ENCODE measurements at regions not wholly inside any gene's neighbourhood (a gene's known extent, or its start where the extent isn't known, plus 50 kb on each side); places are given as distances from the start of the nearest gene placed in this dataset.

DNA sequence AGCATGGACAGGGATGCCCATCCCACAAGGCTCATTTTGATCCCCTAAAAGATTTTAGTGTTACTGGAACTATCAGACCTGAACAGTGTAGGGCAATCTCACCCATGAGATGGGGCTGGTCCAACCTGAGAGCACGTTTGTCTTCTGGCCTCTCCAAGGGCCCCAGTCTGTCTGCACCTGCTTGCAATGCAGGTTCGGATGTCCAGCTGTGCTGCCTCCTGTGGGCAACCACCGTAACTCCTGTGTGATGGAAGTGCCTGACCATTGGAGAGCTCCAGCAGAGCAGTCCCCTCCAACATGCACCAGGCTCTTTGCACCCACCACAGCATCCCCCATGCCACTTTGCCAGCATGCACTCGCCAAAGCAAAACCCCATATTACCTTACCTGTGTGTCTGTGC lies 290.1 kb upstream of the KCND2 start:
- intact Hi-C loops (cut with micrococcal nuclease) = no loop called here
- Histone ChIP-seq H3K23ac (ENCODE audit: low read depth, low read length) (no peak overlapping the region), H3K9me3 (ENCODE audit: control insufficient read depth, insufficient read depth, low read length) (no peaks in the 10 kb centered on the region), H3K9me1 (ENCODE audit: insufficient read depth, low read length) (no peaks in the 10 kb centered on the region), H3K36me3 (ENCODE audit: control insufficient read depth, insufficient read depth, low read length) (no peaks in the 10 kb centered on the region), H3K4ac (ENCODE audit: low read depth, low read length) (no peak overlapping the region), H2BK5ac (ENCODE audit: low read depth, low read length, poor library complexity, severe bottlenecking) (no peak overlapping the region), H3K27me3 (ENCODE audit: control insufficient read depth, insufficient read depth, low read length) (no peaks in the 10 kb centered on the region), H2BK20ac (ENCODE audit: low read depth, low read length) (no peak overlapping the region), H3K18ac (ENCODE audit: low read depth, low read length) (no peak overlapping the region), H3K9ac (ENCODE audit: low read depth, low read length) (no peak overlapping the region), H4K8ac (ENCODE audit: low read depth in 2 of 2, low read length in 2 of 2) (no peak overlapping the region), H4K91ac (ENCODE audit: insufficient read depth, low read depth, low read length) (no peak overlapping the region), H4K5ac (ENCODE audit: low read depth, low read length) (no peak overlapping the region), H2AK5ac (ENCODE audit: low read depth, low read length) (no peak overlapping the region), H3K79me1 (ENCODE audit: low read depth in 1 of 2, low read length in 2 of 2) (no peaks in the 10 kb centered on the region), H2AFZ (replicated peaks; ENCODE audit: low read length, poor library complexity) (no peak overlapping the region), H4K20me1 (ENCODE audit: insufficient read depth, low read length) (no peaks in the 10 kb centered on the region), H3K27ac (ENCODE audit: insufficient read depth, low read length) (no peak overlapping the region), H3K4me1 (ENCODE audit: control insufficient read depth, insufficient read depth, low read length) (no peaks in the 10 kb centered on the region), H3K4me3 (ENCODE audit: insufficient read depth, low read depth, low read length) (no peak overlapping the region), H2BK15ac (ENCODE audit: low read depth, low read length) (no peak overlapping the region), H2BK120ac (ENCODE audit: low read depth, low read length) (no peak overlapping the region), H3K56ac (ENCODE audit: extremely low read depth, insufficient read depth, low read length) (no peak overlapping the region), H3K4me2 (ENCODE audit: low read depth, low read length) (no peak overlapping the region), H2AK9ac (replicated peaks; ENCODE audit: low read depth, low read length, poor library complexity) (no peak overlapping the region), H3K14ac (replicated peaks; ENCODE audit: low read depth, low read length) (no peak overlapping the region)
- BruUV-seq (replicated peaks) = no TSS peak
- ATAC-seq (ENCODE audit: low read depth) (no peak), DNase-seq (no peak)
- WGBS, 2 experiments (ENCODE audit: extremely low coverage in 2 of 2, insufficient read length in 1 of 2) = 80% methylated on average over 1 of the region's 4 CpGs; no CpG with 5 or more reads in 1 of the 2 experiments
- ChIA-PET CTCF (no interaction called here), POLR2A (ENCODE audit: unreplicated experiment) (no interaction called here)
- dilution Hi-C loops (cut with HindIII; ENCODE audit: low sequenced_read_pairs, unreplicated experiment) = no loop called here
- TF ChIP-seq FOS (IDR thresholded peaks at IDR 0.05; ENCODE audit: low read depth, low read length) (no peak), CEBPB (IDR thresholded peaks at IDR 0.05; ENCODE audit: low read depth, low read length) (no peak), MAZ (IDR thresholded peaks at IDR 0.05; ENCODE audit: borderline replicate concordance, low read depth, low read length) (no peak), CHD1 (IDR thresholded peaks at IDR 0.05; ENCODE audit: low read depth, low read length) (no peak), POLR2A (IDR thresholded peaks at IDR 0.05; ENCODE audit: low read depth, low read length) (no peak), NFE2L2 (IDR thresholded peaks at IDR 0.05; ENCODE audit: low read depth, low read length) (no peak), MXI1 (IDR thresholded peaks at IDR 0.05; ENCODE audit: borderline replicate concordance, low read depth, low read length) (no peak), MAFK (IDR thresholded peaks at IDR 0.05; ENCODE audit: low read depth, low read length) (no peak), RFX5 (IDR thresholded peaks at IDR 0.05; ENCODE audit: low read depth, low read length) (no peak), RCOR1 (IDR thresholded peaks at IDR 0.05; ENCODE audit: insufficient replicate concordance, low read length) (no peak), RAD21 (IDR thresholded peaks at IDR 0.05; ENCODE audit: low read length) (no peak), SMC3 (IDR thresholded peaks at IDR 0.05; ENCODE audit: low read depth, low read length) (no peak), BHLHE40 (IDR thresholded peaks at IDR 0.05; ENCODE audit: low read depth, low read length) (no peak)
- TF ChIP-seq, protein P1, sequence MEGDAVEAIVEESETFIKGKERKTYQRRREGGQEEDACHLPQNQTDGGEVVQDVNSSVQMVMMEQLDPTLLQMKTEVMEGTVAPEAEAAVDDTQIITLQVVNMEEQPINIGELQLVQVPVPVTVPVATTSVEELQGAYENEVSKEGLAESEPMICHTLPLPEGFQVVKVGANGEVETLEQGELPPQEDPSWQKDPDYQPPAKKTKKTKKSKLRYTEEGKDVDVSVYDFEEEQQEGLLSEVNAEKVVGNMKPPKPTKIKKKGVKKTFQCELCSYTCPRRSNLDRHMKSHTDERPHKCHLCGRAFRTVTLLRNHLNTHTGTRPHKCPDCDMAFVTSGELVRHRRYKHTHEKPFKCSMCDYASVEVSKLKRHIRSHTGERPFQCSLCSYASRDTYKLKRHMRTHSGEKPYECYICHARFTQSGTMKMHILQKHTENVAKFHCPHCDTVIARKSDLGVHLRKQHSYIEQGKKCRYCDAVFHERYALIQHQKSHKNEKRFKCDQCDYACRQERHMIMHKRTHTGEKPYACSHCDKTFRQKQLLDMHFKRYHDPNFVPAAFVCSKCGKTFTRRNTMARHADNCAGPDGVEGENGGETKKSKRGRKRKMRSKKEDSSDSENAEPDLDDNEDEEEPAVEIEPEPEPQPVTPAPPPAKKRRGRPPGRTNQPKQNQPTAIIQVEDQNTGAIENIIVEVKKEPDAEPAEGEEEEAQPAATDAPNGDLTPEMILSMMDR (conservative IDR thresholded peaks at IDR 0.05; ENCODE audit: low read depth, low read length) = no peak
- TF ChIP-seq, protein P2, sequence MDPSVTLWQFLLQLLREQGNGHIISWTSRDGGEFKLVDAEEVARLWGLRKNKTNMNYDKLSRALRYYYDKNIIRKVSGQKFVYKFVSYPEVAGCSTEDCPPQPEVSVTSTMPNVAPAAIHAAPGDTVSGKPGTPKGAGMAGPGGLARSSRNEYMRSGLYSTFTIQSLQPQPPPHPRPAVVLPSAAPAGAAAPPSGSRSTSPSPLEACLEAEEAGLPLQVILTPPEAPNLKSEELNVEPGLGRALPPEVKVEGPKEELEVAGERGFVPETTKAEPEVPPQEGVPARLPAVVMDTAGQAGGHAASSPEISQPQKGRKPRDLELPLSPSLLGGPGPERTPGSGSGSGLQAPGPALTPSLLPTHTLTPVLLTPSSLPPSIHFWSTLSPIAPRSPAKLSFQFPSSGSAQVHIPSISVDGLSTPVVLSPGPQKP (IDR thresholded peaks at IDR 0.05; ENCODE audit: borderline replicate concordance, low read depth, low read length) = no peak
- TF ChIP-seq, protein P3, sequence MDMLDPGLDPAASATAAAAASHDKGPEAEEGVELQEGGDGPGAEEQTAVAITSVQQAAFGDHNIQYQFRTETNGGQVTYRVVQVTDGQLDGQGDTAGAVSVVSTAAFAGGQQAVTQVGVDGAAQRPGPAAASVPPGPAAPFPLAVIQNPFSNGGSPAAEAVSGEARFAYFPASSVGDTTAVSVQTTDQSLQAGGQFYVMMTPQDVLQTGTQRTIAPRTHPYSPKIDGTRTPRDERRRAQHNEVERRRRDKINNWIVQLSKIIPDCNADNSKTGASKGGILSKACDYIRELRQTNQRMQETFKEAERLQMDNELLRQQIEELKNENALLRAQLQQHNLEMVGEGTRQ (IDR thresholded peaks at IDR 0.05; ENCODE audit: low read depth, low read length) = no peak
- in situ Hi-C loops (cut with MboI; ENCODE audit: low sequenced_read_pairs) = no loop called here

All from IMR-90 (cell line).